ENCODE measurements at regions not wholly inside any gene's neighbourhood (a gene's known extent, or its start where the extent isn't known, plus 50 kb on each side); places are given as distances from the start of the nearest gene placed in this dataset.
"Not testable (repeated sequence)": the region's sequence is repeated elsewhere in the genome, so short reads cannot be mapped to it uniquely, and the experiment has no call there.

DNA sequence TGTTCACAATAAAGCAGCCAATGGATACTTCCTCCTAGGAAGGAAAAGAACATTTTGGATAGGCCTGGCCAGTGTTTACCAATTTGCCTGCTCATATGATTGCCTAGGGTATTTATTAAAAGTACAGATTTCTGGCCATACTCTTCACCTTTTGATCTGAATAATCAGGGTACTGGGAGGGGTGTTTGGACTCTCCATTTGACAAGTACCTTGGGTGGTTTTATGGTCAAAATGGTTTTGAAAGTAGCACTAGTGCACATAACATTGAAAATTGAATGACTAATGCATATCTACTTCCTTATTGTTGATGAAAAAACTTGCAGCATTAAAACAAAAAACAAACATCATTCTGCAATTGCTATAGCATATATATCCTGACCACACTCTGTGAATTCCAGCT, 333.3 kb upstream of the CDH2 start:
- no peak for DNase-seq (ENCODE audit: low spot score)

DNA sequence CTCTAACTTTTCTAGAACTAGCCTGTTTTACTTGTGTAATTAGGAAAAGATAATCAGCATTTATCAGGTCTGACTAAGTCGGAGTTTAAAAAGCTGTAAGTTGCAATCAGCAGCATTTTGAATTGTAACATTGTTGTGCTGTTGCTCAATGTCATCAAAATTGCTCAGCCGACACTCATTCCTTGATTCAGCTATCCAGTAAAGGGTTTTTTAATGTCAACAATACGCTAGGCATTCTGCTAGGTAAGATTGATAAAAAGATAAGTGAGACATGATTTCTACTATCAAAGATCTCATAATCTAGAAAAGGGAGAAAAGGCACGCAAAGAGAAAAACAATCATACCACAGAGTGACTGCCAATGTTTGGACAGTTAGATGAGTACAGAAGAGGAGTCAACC, 327.1 kb upstream of the CDH2 start:
- DNase-seq (ENCODE audit: low spot score) = no peak

DNA sequence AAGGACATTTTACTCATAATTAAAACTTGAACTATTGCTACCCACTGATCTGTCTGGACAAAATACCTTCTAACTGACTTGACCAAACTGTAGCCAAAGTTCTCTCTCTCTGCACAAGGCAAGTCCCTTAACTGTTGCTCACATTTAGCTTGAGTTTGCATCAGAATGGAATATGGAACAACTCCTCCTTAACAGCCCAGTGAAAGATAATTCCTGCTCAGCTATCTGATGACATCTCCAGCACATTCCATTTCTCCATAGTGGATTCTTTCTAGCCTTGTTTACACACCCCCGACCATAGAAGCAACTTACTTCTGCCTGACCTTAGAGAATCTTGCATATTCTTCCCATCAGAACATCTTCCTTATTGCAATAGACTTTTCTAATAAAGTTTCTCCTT, 317.2 kb upstream of the CDH2 start:
- DNase-seq (ENCODE audit: low spot score) = no peak

DNA sequence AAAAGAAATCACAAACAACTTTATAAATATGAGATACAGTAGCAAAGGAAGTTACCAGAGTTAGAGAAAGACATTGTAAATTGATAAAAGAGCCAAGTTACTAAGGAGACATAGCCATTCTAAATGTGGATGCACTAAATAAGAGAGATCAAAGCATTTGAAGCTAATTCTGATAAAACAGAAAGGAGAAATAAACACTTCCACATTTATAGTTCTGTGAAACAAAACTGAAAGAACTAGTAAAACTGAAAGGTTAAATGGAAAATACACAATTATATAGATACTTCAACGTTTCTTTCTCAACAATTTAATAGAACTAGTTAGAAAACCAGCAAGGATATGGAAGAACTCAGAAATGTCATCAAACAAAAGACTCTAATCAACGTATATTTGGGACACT, 309.0 kb upstream of the CDH2 start:
- no peak for DNase-seq (ENCODE audit: low spot score)

DNA sequence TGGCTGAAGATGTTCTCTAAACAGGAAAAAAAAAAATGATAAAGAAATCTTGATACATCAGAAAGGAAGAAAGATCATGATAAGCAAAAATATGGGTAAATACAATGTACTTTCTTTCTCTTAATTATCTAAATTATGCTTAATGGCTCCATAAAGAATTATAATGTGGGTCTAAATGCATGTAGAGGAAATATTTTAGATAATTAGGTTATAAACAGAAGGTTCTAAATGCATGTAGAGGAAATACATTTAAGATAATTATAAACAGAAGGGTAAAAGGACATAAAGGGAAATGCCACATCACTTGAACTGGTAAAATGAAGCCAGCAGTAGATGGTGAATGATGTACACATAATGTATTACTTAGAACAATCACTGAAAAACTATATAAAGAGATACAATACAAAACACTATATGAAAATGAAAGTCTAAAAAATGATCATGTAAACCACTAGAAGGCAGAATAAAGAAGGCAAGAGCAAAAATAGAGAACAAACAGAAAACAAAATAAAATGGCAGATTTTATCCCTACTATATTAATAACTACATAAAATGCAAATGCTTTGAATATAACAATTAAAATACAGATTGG, 308.4 kb upstream of the CDH2 start:
- no peak for DNase-seq (ENCODE audit: low spot score)

DNA sequence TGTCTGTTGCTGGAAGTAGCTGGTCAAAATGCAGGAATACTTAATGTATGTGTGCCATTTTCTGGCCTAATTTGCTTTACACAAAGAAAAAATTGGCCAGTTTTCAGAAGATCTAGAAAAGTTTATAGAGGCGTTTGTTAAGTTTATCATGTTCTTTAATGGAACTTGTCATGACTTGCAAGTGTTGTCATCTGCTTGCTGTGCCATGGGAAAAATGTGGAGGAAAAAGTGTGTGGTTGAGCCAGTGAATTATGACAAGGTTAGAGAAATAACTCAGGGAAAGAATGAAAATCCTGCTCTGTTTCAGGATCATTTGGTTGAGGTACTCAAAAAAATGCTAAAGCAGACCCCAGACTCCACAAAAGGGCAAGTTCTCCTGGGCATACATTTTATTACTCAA, 301.6 kb upstream of the CDH2 start:
- DNase-seq (ENCODE audit: low spot score) = no peak

DNA sequence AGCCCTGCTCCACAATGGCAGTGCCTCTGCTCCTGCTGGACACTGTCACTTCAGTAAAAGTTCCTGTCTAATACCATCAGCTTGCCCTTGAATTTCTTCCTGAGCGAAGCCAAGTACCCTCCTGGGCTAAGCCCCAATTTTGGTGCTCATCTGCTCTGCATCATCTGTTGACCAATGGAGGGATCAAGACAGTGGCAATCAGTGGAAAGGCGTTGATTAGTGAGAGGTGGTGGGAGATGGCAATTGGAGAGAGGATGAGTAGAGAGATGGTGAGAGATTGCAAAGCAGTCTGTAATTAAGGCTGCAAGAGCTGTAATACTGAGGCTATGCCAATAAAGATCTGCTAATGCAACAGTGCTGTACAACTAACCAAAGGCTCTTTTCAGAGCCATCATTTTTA, 299.4 kb upstream of the CDH2 start:
- DNase-seq (ENCODE audit: low spot score) = no peak

DNA sequence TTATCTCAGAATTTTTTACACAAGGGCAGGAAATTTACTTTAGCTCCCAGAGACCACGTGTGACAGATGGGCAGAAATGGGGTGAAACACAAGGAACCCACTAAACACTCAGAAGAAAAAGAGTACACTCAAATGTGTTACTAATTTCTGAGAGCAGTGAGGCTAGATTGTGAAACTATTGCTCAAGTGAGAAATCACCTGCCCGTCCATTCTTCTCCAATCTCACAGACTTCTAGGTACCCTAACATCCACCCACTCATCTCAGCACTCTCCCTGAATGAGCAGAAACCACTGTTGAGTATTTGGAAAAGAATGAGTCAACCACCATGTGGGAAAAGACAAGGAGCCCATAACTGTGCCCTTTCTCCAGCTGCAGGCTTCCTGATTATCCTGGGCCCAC, 293.0 kb upstream of the CDH2 start:
- no peak for DNase-seq (ENCODE audit: low spot score)

DNA sequence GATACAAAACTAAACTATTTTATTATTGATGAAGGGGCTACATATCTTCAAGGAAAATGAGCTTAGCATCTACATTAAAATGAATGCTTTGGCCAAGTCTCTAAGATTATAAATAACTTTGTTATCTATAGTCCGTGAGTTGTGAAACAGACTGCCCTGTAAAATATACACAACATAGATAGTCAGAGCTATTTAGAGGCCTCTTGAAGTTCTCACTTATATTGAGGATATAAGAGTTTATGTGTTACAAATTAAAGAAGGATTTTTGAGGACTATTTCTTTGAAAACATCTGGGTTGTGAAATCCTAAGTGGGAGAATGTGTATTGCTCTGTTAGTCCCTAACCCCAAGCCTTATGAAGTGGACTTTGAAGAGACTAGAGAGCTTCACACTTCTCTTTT, 292.0 kb upstream of the CDH2 start:
- no peak for DNase-seq (ENCODE audit: low spot score)

DNA sequence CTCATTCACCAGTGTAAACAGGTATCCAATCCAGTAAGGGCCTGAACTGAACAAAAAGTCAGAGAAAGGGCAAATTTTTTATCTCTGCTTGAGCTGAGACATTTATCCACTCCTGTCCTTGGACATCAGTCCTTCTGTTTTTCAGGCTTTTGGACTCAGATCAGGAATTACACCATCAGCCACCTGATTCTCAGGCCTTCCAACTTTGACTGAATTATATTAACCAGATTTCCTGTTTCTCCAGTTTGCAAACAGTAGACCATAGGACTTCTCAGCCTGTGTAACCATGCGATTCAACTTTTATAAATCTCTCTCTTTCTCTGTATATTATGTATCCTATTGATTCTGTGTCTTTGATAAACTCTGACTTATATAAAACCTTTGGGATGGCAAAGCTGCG, 289.3 kb upstream of the CDH2 start:
- no peak for DNase-seq (ENCODE audit: low spot score)

DNA sequence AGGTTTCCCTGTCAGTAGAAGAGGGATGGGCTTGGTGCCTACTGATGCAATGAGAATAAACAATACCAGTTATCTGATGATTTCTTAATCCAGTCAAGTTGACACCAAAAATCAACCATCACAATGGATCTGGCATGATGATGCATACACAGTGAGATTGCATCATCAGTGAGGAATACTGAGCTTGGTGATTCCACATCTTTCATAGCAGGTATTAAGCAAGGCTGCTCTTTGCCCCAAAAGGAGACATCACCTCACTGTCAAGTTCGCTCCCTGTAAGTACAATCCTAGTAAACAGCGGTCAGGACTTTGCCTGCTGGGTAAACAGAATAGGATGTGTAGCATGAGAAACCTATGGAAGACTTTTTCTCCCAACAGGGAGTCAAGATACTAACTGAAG, 282.7 kb upstream of the CDH2 start:
- DNase-seq (ENCODE audit: low spot score) = no peak

DNA sequence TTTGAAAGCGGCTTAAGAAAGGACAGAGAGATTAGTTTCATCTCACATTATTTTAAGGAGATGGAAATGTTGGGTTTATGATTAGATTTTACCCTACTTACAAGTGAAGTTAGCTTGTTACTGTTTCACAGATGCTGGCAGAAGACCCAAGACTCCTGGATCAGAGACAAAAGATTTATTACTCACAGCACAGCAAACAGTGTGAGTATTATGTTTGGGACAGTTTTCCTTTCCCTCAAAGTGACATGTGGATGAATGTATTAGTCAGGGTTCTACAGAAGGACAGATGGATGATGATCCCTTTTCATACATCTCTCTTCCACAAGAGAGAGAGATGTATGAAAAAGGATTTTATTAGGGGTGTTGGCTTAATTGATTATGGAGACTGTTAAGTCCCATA, 281.8 kb upstream of the CDH2 start:
- no peak for DNase-seq (ENCODE audit: low spot score)

DNA sequence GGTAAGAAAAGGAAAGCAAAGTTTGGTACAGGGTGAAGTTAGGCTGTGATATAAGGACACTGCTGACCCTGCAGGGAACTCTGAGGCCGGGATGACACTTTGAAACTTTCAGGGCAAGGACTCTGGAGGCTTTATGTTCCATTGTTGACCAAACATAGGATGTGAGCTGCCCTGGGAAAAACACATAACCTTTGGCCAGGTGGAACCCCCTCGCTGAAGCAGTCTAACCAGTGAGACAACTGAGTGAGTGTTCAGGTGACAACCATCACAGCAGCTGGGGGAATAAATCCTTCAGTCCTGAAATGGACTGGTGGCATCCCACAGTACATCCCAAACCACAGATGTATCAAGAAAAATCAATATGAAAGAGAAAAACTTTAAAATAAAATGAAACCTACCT, 280.9 kb upstream of the CDH2 start:
- no peak for DNase-seq (ENCODE audit: low spot score)

DNA sequence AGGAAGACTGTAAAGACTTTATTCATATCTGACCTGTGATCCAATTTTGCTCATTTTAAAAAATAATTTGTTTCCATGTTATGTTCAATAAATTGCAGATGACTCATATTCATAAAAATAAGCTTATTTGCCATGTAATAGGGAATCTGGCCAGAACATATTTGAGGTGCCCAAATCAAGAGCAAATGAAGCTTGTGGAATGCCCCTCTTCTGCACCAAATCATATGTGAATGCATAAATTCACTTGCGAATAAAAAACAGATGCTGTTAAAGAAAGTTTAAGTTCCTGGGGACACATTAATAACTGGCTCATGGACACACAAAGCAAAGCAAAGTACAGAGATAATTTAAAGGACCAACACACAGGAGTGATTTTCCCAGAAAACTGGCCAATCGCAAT, 279.0 kb upstream of the CDH2 start:
- DNase-seq (ENCODE audit: low spot score) = no peak

DNA sequence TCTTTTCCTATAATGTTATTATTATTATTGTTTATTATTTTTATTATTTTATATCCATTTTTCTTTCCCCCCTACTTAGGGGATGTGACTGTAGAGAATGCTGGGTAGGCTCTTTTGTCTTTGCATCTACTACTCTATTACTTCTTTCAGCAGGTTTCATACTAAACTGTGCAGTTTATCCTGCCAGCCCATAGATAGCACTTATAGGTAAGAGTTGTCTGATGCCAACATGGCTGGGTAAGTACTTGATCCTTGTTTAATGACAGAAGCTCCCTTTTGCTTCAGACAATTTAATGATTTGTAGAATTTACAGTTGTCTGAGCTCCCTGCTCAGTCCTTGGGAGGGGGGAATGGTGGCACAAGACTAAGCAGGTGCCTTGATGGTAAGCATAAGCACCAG, 262.9 kb upstream of the CDH2 start:
- DNase-seq (ENCODE audit: low spot score) = no peak

DNA sequence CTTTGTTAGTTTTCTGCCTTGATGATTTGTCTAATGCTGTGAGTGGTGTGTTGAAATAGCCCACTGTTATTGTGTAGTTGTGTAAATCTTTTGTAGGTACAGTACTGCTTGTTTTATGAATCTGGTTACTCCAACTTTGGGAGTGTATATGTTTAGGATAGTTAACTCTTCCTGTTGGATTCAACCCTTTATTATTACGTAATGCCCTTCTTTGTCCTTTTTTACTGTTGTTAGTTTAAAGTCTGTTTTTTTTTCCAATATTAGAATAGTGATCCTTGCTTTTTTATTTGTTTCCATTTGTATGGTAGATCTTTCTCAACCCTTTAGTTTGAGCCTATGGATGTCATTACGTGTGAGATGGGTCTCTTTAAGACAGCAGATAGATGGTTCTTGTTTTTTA, 261.5 kb upstream of the CDH2 start:
- DNase-seq (ENCODE audit: low spot score) = no peak

DNA sequence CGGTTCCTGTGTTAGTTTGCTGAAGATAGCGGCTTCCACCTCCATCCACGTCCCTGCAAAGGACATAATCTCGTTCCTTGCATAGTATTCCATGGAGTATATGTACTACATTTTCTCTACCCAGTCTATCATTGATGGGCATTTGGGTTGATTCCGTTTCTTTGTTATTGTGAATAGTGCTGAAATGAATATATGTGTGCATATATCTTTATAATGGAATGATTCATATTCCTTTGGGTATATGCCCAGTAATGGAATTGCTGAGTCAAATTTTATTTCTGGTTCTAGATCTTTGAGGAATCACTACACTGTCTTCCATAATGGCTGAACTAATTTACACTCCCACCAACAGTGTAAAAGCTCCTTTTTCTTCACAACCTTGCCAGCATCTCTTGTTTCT, 255.4 kb upstream of the CDH2 start:
- DNase-seq (ENCODE audit: low spot score) = no peak

DNA sequence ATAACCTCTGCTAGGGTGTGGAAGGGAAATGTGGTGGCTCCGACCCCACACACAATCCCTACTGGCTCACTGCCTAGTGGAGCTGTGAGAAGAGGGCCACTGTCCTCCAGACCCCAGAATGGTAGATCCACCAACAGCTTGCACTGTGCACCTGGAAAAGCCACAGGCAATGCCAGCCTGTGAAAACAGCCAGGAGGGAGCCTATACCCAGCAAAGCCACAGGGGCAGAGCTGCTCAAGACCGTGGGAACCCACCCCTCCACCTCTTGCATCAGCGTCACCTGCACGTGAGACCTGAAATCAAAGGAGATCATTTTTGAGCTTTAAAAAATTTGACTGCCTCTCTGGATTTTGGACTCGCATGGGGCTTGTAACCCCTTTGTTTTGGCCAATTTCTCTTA, 249.0 kb upstream of the CDH2 start:
- DNase-seq (ENCODE audit: low spot score) = no peak

DNA sequence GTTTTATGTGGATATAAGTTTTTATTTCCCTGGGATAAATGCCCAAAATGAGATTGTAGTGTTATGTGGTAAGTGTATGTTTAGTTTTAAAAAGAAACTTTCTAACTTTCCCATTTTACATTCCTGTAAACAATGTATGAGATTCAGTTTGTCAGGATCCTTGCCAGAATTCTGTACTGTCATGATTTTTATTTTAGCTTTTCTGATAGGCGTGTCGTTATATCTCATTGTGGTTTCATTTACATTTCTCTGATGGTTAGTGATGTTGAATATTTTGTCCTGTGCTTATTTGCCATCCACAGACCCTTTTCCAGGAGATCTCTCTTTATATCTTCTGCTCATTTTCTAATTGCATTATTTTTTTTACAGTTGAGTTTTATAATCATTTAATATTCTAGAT, 245.6 kb upstream of the CDH2 start:
- no peak for DNase-seq (ENCODE audit: low spot score)

DNA sequence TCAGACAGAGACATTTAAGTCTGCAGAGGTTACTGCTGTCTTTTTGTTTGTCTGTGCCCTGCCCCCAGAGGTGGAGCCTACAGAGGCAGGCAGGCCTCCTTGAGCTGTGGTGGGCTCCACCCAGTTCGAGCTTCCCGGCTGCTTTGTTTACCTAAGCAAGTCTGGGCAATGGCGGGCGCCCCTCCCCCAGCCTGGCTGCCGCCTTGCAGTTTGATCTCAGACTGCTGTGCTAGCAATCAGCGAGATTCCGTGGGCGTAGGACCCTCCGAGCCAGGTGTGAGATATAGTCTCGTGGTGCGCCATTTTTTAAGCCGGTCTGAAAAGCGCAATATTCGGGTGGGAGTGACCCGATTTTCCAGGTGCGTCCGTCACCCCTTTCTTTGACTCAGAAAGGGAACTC, 245.0 kb upstream of the CDH2 start:
- not testable (repeated sequence) for DNase-seq (ENCODE audit: low spot score)

DNA sequence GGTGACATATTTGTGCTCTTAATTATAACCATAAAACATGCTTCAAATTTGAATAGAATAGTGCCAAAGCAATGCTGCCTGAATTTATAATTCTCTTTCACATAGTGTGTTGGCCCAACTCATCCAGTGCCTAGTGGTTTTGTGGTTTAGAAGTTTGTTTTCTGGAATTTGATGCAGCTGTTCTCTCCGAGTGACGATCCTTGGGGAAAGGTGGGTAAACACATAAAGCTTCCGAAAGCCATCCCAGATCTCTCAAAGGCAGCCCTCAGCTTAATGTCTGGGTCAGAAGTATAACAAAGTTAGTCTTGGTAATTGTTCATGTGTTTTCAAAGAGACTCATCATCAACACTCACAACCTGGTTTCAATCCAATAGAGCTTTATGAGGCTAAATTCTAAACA, 235.6 kb upstream of the CDH2 start:
- DNase-seq (ENCODE audit: low spot score) = no peak

DNA sequence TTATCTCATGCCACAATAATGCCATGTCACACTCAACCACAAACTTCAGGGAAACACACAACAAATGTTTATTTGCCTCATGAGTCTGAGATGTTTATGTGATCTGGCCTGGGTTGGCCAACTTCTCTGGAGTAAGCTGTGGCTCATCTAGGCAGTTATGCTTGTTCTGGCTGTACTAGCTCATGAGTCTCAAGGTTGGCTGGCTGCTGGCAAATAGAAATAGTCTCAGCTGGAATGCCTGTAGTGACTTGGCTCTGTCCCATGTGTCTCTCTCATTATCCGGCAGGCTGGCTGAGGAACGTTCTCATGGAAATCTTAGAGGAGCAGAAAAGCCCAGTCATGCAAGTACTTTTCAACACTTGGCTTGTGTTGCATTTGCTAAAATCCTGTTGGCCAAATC, 234.9 kb upstream of the CDH2 start:
- no peak for DNase-seq (ENCODE audit: low spot score)

DNA sequence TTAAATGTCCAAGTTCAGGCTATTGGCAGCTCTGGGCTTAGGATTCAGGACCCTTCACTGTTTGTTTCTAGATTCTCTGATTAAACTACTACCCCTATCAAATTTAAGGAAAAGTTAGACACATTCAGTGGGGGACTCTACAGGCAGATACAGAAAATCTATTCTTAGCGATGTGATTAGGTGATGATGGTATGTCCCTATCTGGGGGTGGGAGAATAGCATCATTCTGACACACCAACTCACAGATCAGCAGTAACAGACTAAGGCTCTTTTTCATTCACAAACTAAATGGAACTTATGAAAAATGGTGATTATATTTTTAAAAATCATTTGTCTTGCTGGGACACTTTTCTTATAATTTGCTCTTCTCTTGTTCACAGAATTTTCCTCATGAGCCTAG, 232.9 kb upstream of the CDH2 start:
- DNase-seq (ENCODE audit: low spot score) = no peak

DNA sequence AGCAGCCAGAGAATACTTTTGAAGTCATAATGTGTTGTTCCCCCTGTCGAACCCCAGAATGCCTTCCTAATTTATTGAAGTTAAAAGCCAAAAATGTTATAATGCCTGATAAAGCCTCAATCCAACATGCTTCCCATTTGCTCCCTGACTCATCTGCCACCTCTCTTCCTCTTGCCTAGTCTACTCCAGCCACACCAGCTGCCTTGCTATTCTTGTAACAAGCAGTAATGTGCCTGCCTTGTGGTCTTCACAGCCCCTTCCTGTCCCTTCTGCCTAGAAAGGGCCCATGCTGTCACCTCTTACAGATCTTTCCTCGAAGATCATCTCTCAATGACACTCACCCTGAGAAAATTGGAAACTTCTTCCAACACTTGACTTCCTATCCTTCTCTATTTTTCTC, 231.6 kb upstream of the CDH2 start:
- DNase-seq (ENCODE audit: low spot score) = no peak

DNA sequence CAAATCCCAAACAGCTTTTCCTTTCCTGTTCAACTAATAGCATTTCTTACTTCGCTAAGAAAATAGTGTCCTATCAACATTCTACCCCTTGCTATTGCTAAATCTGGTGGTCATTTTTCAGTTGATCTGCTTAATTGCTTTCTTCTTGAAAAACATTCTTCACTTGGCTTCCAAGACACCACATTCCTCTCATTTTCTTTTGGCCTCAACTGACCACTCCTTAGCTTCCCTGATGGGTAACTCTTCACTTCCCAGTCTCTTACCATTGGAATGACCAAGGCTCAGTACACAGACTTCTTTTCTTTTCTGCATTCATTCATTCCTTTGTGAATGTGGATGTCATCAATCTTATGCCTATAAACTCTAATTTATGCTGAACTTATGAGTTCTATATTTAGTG, 230.8 kb upstream of the CDH2 start:
- DNase-seq (ENCODE audit: low spot score) = no peak
